ENCODE measurements at regions not wholly inside any gene's neighbourhood (a gene's known extent, or its start where the extent isn't known, plus 50 kb on each side); places are given as distances from the start of the nearest gene placed in this dataset.
"Not testable (repeated sequence)": the region's sequence is repeated elsewhere in the genome, so short reads cannot be mapped to it uniquely, and the experiment has no call there.

- DNase-seq = no peak
These were observed 1487.9 kb downstream of the FAM181B start for GRCh38 chr11:81245791-81246190.

GRCh38 chr11:81241672-81242275, 1491.9 kb downstream of the FAM181B start:
- no peak for DNase-seq

GRCh38 chr11:81237139-81237538, 1496.5 kb downstream of the FAM181B start:
- no peak for DNase-seq

GRCh38 chr11:81227409-81227808, 1506.3 kb downstream of the FAM181B start:
- not testable (repeated sequence) for DNase-seq

GRCh38 chr11:81224396-81224795, 1509.3 kb downstream of the FAM181B start:
- DNase-seq = no peak

GRCh38 chr11:81222491-81222890, 1511.2 kb downstream of the FAM181B start:
- no peak for DNase-seq

- DNase-seq = no peak
These were observed 1513.3 kb downstream of the FAM181B start for GRCh38 chr11:81220146-81220895.

GRCh38 chr11:81219661-81220060, 1514.0 kb downstream of the FAM181B start:
- no peak for DNase-seq

- no peak for DNase-seq
These were observed 1515.2 kb downstream of the FAM181B start for GRCh38 chr11:81218440-81218839.

- no peak for DNase-seq
These were observed 1522.6 kb downstream of the FAM181B start for GRCh38 chr11:81211050-81211449.

- no peak for DNase-seq
These were observed 1526.1 kb downstream of the FAM181B start for GRCh38 chr11:81207421-81208054.

- no peak for DNase-seq
These were observed 1529.8 kb downstream of the FAM181B start for GRCh38 chr11:81203876-81204275.

GRCh38 chr11:81197396-81197795, 1536.3 kb downstream of the FAM181B start:
- no peak for DNase-seq

GRCh38 chr11:81192516-81192915, 1541.1 kb downstream of the FAM181B start:
- DNase-seq = no peak

- DNase-seq = no peak
These were observed 1543.1 kb downstream of the FAM181B start for GRCh38 chr11:81190546-81190945.

- DNase-seq = not testable (repeated sequence)
These were observed 1546.6 kb downstream of the FAM181B start for GRCh38 chr11:81187033-81187432.

GRCh38 chr11:81174646-81175330, 1558.9 kb downstream of the FAM181B start:
- no peak for DNase-seq

- DNase-seq = no peak
These were observed 1568.5 kb downstream of the FAM181B start for GRCh38 chr11:81165164-81165563.

- DNase-seq = no peak
These were observed 1573.8 kb downstream of the FAM181B start for GRCh38 chr11:81159900-81160299.

- DNase-seq = no peak
These were observed 1598.1 kb downstream of the FAM181B start for GRCh38 chr11:81135570-81135969.

- DNase-seq = no peak
These were observed 1604.0 kb downstream of the FAM181B start for GRCh38 chr11:81129618-81130017.

- DNase-seq = no peak
These were observed 1620.9 kb downstream of the FAM181B start for GRCh38 chr11:81112718-81113117.

- no peak for DNase-seq
These were observed 1629.6 kb downstream of the FAM181B start for GRCh38 chr11:81104051-81104450.

Measured in effector CD8-positive, alpha-beta T cell (primary cell).